ENCODE measurements at regions not wholly inside any gene's neighbourhood (a gene's known extent, or its start where the extent isn't known, plus 50 kb on each side); places are given as distances from the start of the nearest gene placed in this dataset.
A peak's percentile ranks its signal among the peaks of the same experiment; 100 is the strongest.
"Not testable (repeated sequence)": the region's sequence is repeated elsewhere in the genome, so short reads cannot be mapped to it uniquely, and the experiment has no call there.

- Histone ChIP-seq H4K20me1 (ENCODE audit: insufficient read depth, low read depth, low read length) (no peaks in the 10 kb centered on the region), H3K4me3 (ENCODE audit: low read length) (no peak overlapping the region)
These were observed 306.1 kb downstream of the CPS1 start for GRCh38 chr2:210862283-210863065.

GRCh38 chr2:210863283-210863682, 306.9 kb downstream of the CPS1 start:
- no peaks in the 10 kb centered on the region for H3K9me3 ChIP-seq (ENCODE audit: low read length)
- H3K27ac ChIP-seq (ENCODE audit: low read length), result no peak overlapping the region
- no peaks in the 10 kb centered on the region for H3K36me3 ChIP-seq (ENCODE audit: insufficient read depth, low read length)
- H4K20me1 ChIP-seq (ENCODE audit: insufficient read depth, low read depth, low read length), result no peaks in the 10 kb centered on the region
- no peak overlapping the region for H3K4me2 ChIP-seq (ENCODE audit: low read depth, low read length, poor library complexity, severe bottlenecking)
- H3K9ac ChIP-seq (ENCODE audit: low read length), result no peak overlapping the region
- no peaks in the 10 kb centered on the region for H3K4me1 ChIP-seq (ENCODE audit: low read length)
- H2AFZ ChIP-seq (ENCODE audit: low read length), result no peak overlapping the region
- no peaks in the 10 kb centered on the region for H3K27me3 ChIP-seq (ENCODE audit: low read length)
- no peak overlapping the region for H3K4me3 ChIP-seq (ENCODE audit: low read length)
- H3K9me2 ChIP-seq (replicated peaks; ENCODE audit: insufficient read depth, low read length), result no peaks in the 10 kb centered on the region
- H3K79me2 ChIP-seq (ENCODE audit: low read length), result no peaks in the 10 kb centered on the region
- no peak for DNase-seq

More at GRCh38 chr2:210862283-210863065, 306.1 kb downstream of the CPS1 start:
- Histone ChIP-seq H3K27ac (ENCODE audit: low read length) (no peak overlapping the region), H3K27me3 (ENCODE audit: low read length) (no peaks in the 10 kb centered on the region), H3K36me3 (ENCODE audit: insufficient read depth, low read length) (no peaks in the 10 kb centered on the region), H2AFZ (ENCODE audit: low read length) (no peak overlapping the region), H3K9ac (ENCODE audit: low read length) (no peak overlapping the region), H3K9me2 (replicated peaks; ENCODE audit: insufficient read depth, low read length) (no peaks in the 10 kb centered on the region), H3K9me3 (ENCODE audit: low read length) (no peaks in the 10 kb centered on the region), H3K4me2 (ENCODE audit: low read depth, low read length, poor library complexity, severe bottlenecking) (no peak overlapping the region), H3K79me2 (ENCODE audit: low read length) (no peaks in the 10 kb centered on the region), H3K4me1 (ENCODE audit: low read length) (no peaks in the 10 kb centered on the region)
- no peak for DNase-seq

- H4K20me1 ChIP-seq (ENCODE audit: insufficient read depth, low read depth, low read length); H3K9ac ChIP-seq (ENCODE audit: low read length); H3K4me2 ChIP-seq (ENCODE audit: low read depth, low read length, poor library complexity, severe bottlenecking); H3K27ac ChIP-seq (ENCODE audit: low read length); DNase-seq; H3K9me3 ChIP-seq (ENCODE audit: low read length); H3K27me3 ChIP-seq (ENCODE audit: low read length); H2AFZ ChIP-seq (ENCODE audit: low read length); H3K9me2 ChIP-seq (replicated peaks; ENCODE audit: insufficient read depth, low read length); H3K79me2 ChIP-seq (ENCODE audit: low read length); H3K36me3 ChIP-seq (ENCODE audit: insufficient read depth, low read length); H3K4me1 ChIP-seq (ENCODE audit: low read length); H3K4me3 ChIP-seq (ENCODE audit: low read length): not testable (repeated sequence)
These were observed 315.2 kb downstream of the CPS1 start for GRCh38 chr2:210871566-210871965.

GRCh38 chr2:210873631-210874030, 317.2 kb downstream of the CPS1 start:
- Histone ChIP-seq H2AFZ (ENCODE audit: low read length) (no peak overlapping the region), H3K4me1 (ENCODE audit: low read length) (no peaks in the 10 kb centered on the region), H3K4me2 (ENCODE audit: low read depth, low read length, poor library complexity, severe bottlenecking) (no peak overlapping the region), H3K9me3 (ENCODE audit: low read length) (no peaks in the 10 kb centered on the region), H3K79me2 (ENCODE audit: low read length) (no peaks in the 10 kb centered on the region), H4K20me1 (ENCODE audit: insufficient read depth, low read depth, low read length) (no peaks in the 10 kb centered on the region), H3K9ac (ENCODE audit: low read length) (no peak overlapping the region), H3K27ac (ENCODE audit: low read length) (no peak overlapping the region), H3K27me3 (ENCODE audit: low read length) (no peaks in the 10 kb centered on the region), H3K36me3 (ENCODE audit: insufficient read depth, low read length) (no peaks in the 10 kb centered on the region), H3K9me2 (replicated peaks; ENCODE audit: insufficient read depth, low read length) (no peaks in the 10 kb centered on the region), H3K4me3 (ENCODE audit: low read length) (no peak overlapping the region)
- DNase-seq, result no peak

- no peak overlapping the region for H3K9ac ChIP-seq (ENCODE audit: low read length)
- no peak overlapping the region for H3K27ac ChIP-seq (ENCODE audit: low read length)
- DNase-seq, result no peak
These were observed 327.8 kb downstream of the CPS1 start for GRCh38 chr2:210884227-210884626.

GRCh38 chr2:210888035-210888434, 331.6 kb downstream of the CPS1 start:
- Histone ChIP-seq H3K9me3 (ENCODE audit: low read length) (no peaks in the 10 kb centered on the region), H2AFZ (ENCODE audit: low read length) (no peak overlapping the region), H3K27ac (ENCODE audit: low read length) (no peak overlapping the region), H3K36me3 (ENCODE audit: insufficient read depth, low read length) (no peaks in the 10 kb centered on the region), H3K27me3 (ENCODE audit: low read length) (no peaks in the 10 kb centered on the region), H3K4me2 (ENCODE audit: low read depth, low read length, poor library complexity, severe bottlenecking) (no peak overlapping the region), H4K20me1 (ENCODE audit: insufficient read depth, low read depth, low read length) (no peaks in the 10 kb centered on the region), H3K79me2 (ENCODE audit: low read length) (no peaks in the 10 kb centered on the region), H3K9ac (ENCODE audit: low read length) (no peak overlapping the region), H3K4me3 (ENCODE audit: low read length) (no peak overlapping the region), H3K4me1 (ENCODE audit: low read length) (no peaks in the 10 kb centered on the region), H3K9me2 (replicated peaks; ENCODE audit: insufficient read depth, low read length) (no peaks in the 10 kb centered on the region)
- no peak for DNase-seq

More at GRCh38 chr2:210884227-210884626, 327.8 kb downstream of the CPS1 start:
- no peaks in the 10 kb centered on the region for H3K36me3 ChIP-seq (ENCODE audit: insufficient read depth, low read length)
- no peaks in the 10 kb centered on the region for H3K9me3 ChIP-seq (ENCODE audit: low read length)
- H3K4me2 ChIP-seq (ENCODE audit: low read depth, low read length, poor library complexity, severe bottlenecking), result no peak overlapping the region
- no peak overlapping the region for H2AFZ ChIP-seq (ENCODE audit: low read length)
- H3K9me2 ChIP-seq (replicated peaks; ENCODE audit: insufficient read depth, low read length), result no peaks in the 10 kb centered on the region
- no peaks in the 10 kb centered on the region for H4K20me1 ChIP-seq (ENCODE audit: insufficient read depth, low read depth, low read length)
- H3K79me2 ChIP-seq (ENCODE audit: low read length), result no peaks in the 10 kb centered on the region
- H3K27me3 ChIP-seq (ENCODE audit: low read length), result no peaks in the 10 kb centered on the region
- no peaks in the 10 kb centered on the region for H3K4me1 ChIP-seq (ENCODE audit: low read length)
- no peak overlapping the region for H3K4me3 ChIP-seq (ENCODE audit: low read length)

GRCh38 chr2:210895132-210895531, 338.7 kb downstream of the CPS1 start:
- no peak overlapping the region for H3K27ac ChIP-seq (ENCODE audit: low read length)
- H3K27me3 ChIP-seq (ENCODE audit: low read length), result no peaks in the 10 kb centered on the region
- H3K4me1 ChIP-seq (ENCODE audit: low read length), result no peaks in the 10 kb centered on the region
- no peaks in the 10 kb centered on the region for H3K36me3 ChIP-seq (ENCODE audit: insufficient read depth, low read length)
- H3K9me3 ChIP-seq (ENCODE audit: low read length), result no peaks in the 10 kb centered on the region
- DNase-seq, result peak; percentile 76
- no peak overlapping the region for H3K9ac ChIP-seq (ENCODE audit: low read length)
- no peak overlapping the region for H2AFZ ChIP-seq (ENCODE audit: low read length)
- H3K4me3 ChIP-seq (ENCODE audit: low read length), result no peak overlapping the region
- no peaks in the 10 kb centered on the region for H3K9me2 ChIP-seq (replicated peaks; ENCODE audit: insufficient read depth, low read length)
- H4K20me1 ChIP-seq (ENCODE audit: insufficient read depth, low read depth, low read length), result no peaks in the 10 kb centered on the region
- no peaks in the 10 kb centered on the region for H3K79me2 ChIP-seq (ENCODE audit: low read length)
- no peak overlapping the region for H3K4me2 ChIP-seq (ENCODE audit: low read depth, low read length, poor library complexity, severe bottlenecking)

GRCh38 chr2:210899131-210899530, 342.7 kb downstream of the CPS1 start:
- no peaks in the 10 kb centered on the region for H3K36me3 ChIP-seq (ENCODE audit: insufficient read depth, low read length)
- no peak for DNase-seq
- H3K4me1 ChIP-seq (ENCODE audit: low read length), result no peaks in the 10 kb centered on the region
- H2AFZ ChIP-seq (ENCODE audit: low read length), result no peak overlapping the region
- H3K4me3 ChIP-seq (ENCODE audit: low read length), result no peak overlapping the region
- no peaks in the 10 kb centered on the region for H3K9me3 ChIP-seq (ENCODE audit: low read length)
- no peak overlapping the region for H3K27ac ChIP-seq (ENCODE audit: low read length)
- no peaks in the 10 kb centered on the region for H3K79me2 ChIP-seq (ENCODE audit: low read length)
- H3K4me2 ChIP-seq (ENCODE audit: low read depth, low read length, poor library complexity, severe bottlenecking), result no peak overlapping the region
- H3K9ac ChIP-seq (ENCODE audit: low read length), result no peak overlapping the region
- no peaks in the 10 kb centered on the region for H3K9me2 ChIP-seq (replicated peaks; ENCODE audit: insufficient read depth, low read length)
- no peaks in the 10 kb centered on the region for H3K27me3 ChIP-seq (ENCODE audit: low read length)
- no peaks in the 10 kb centered on the region for H4K20me1 ChIP-seq (ENCODE audit: insufficient read depth, low read depth, low read length)

Data from Karpas-422 (cell line).